Osteocyte (in vitro differentiated cells): ENCODE measurements at regions not wholly inside any gene's neighbourhood (a gene's known extent, or its start where the extent isn't known, plus 50 kb on each side); places are given as distances from the start of the nearest gene placed in this dataset.

Experiments used
- DNase-seq: peaks from one replicate; pipeline ENCODE4 v3.0.0; 2021; ENCODE audit warnings: mixed read lengths; ENCODE audit not compliant: unreplicated experiment; ENCODE audit errors: extremely low spot score
- H3K27ac Mint-ChIP-seq: one replicate; pipeline ENCODE4 v1.8.0; 2021; ENCODE audit warnings: mild to moderate bottlenecking, mixed read lengths; ENCODE audit not compliant: unreplicated experiment
- H3K27me3 Mint-ChIP-seq: one replicate; pipeline ENCODE4 v1.8.0; 2021; ENCODE audit warnings: mixed read lengths; ENCODE audit not compliant: unreplicated experiment
- H3K36me3 Mint-ChIP-seq: one replicate; pipeline ENCODE4 v1.8.0; 2021; ENCODE audit warnings: mixed read lengths; ENCODE audit not compliant: unreplicated experiment
- H3K4me1 Mint-ChIP-seq: one replicate; pipeline ENCODE4 v1.8.0; 2021; ENCODE audit warnings: mixed read lengths; ENCODE audit not compliant: unreplicated experiment
- H3K4me3 Mint-ChIP-seq: one replicate; pipeline ENCODE4 v1.8.0; 2021; ENCODE audit warnings: mild to moderate bottlenecking, moderate library complexity, mixed read lengths; ENCODE audit not compliant: unreplicated experiment
- H3K9me3 Mint-ChIP-seq: one replicate; pipeline ENCODE4 v1.8.0; 2021; ENCODE audit warnings: mixed read lengths; ENCODE audit not compliant: unreplicated experiment
- CTCF ChIP-seq: fragments of 200-600 bp; sonication (generic); IDR thresholded peaks from 2 replicates; pipeline ENCODE4 v1.5.0; 2021; ENCODE audit warnings: antibody characterized with exemption, mild to moderate bottlenecking, moderate library complexity

GRCh38 chr13:95434111-95434510 lies 118.4 kb upstream of the CLDN10 start:
- peaks cover 8% of the 10 kb centered on the region for H3K27me3 Mint-ChIP-seq
- H3K4me1 Mint-ChIP-seq = no peaks in the 10 kb centered on the region
- no peak for TF ChIP-seq CTCF
- no peak overlapping the region for H3K4me3 Mint-ChIP-seq
- DNase-seq = no peak
- H3K9me3 Mint-ChIP-seq = no peaks in the 10 kb centered on the region
- no peaks in the 10 kb centered on the region for H3K36me3 Mint-ChIP-seq
- no peak overlapping the region for H3K27ac Mint-ChIP-seq

DNA sequence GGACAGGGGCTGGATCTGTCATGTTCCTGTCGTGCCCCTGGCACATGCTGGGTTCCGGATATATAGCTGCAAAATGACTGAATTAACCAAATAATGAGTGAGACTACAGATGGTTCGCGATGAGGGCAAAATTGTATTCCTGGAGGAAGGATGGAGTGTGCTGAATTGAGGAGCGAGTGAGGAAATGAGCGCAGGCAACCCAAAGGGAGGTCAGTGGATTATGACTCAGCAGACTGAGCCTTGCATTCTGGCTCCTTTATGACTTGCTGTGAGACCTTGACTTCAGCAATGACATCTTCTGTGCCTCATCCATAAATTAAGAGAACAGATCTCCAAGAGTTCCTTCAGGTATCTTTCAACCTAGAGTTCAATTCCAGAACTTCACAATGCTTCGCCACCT lies 115.0 kb upstream of the CLDN10 start:
- Mint-ChIP-seq H3K4me3 (no peak overlapping the region), H3K27me3 (peaks cover 3% of the 10 kb centered on the region), H3K27ac (no peak overlapping the region), H3K9me3 (no peaks in the 10 kb centered on the region), H3K36me3 (no peaks in the 10 kb centered on the region), H3K4me1 (no peaks in the 10 kb centered on the region)
- TF ChIP-seq CTCF = no peak
- no peak for DNase-seq

DNA sequence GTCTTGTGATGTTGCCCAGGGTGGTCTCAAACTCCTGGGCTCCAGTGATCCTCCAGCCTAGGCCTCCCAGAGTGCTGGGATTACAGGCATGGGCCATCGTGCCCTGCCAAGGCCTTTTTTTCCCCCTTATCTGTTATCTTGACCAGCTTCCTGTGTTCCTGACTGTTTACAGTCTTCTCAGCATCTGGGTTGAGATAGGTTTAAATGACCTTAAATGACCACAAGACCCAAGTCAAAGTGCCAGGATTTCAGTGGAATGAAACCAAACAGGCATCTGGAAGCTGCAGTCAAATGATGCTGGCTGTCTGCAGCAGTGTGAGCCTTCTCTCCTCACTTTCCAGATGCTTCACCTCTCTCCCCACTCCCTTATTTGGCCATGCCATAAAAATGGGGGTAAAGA lies 114.2 kb upstream of the CLDN10 start:
- H3K4me3 Mint-ChIP-seq = no peak overlapping the region

DNA sequence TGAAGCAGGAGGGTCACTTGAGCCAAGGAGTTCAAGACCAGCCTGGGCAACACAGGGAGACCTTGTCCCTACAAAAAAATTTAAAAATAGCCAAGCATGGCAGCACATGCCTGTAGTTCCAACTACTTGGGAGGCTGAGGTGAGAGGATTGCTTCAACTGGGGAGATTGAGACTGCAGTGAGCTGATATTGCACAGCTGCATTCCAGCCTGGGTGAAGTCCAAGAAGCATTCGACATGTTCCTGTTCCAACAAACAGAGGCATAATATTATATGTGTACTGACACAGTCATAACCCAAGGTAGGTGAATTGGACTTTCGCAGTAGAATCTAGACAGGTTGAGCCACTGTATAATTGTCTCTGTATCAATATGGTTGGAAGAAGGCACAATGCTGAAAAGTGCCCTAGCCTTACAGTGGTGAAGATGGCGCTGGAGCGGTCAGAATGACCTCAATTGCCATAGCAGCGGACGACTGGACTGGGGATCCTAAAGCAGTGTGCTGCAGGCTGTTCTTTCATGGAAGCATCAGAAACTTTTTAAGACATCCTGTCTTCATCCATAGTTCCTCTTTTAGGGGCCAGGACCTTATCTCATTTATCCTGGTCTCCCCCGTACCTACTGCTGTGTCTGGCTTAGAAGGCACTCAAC lies 112.0 kb upstream of the CLDN10 start:
- Mint-ChIP-seq H3K4me1 (no peaks in the 10 kb centered on the region), H3K9me3 (no peaks in the 10 kb centered on the region), H3K27me3 (peaks cover 15% of the 10 kb centered on the region), H3K36me3 (no peaks in the 10 kb centered on the region), H3K27ac (no peak overlapping the region), H3K4me3 (no peak overlapping the region)
- TF ChIP-seq CTCF = no peak
- no peak for DNase-seq

More for the DNA sequence above, 114.2 kb upstream of the CLDN10 start:
- peaks cover 7% of the 10 kb centered on the region for H3K27me3 Mint-ChIP-seq
- no peaks in the 10 kb centered on the region for H3K9me3 Mint-ChIP-seq
- no peaks in the 10 kb centered on the region for H3K36me3 Mint-ChIP-seq
- H3K27ac Mint-ChIP-seq = no peak overlapping the region
- no peaks in the 10 kb centered on the region for H3K4me1 Mint-ChIP-seq
- DNase-seq = no peak
- no peak for TF ChIP-seq CTCF

GRCh38 chr13:95441326-95441725 lies 111.2 kb upstream of the CLDN10 start:
- no peaks in the 10 kb centered on the region for H3K4me1 Mint-ChIP-seq
- no peaks in the 10 kb centered on the region for H3K9me3 Mint-ChIP-seq
- H3K36me3 Mint-ChIP-seq = no peaks in the 10 kb centered on the region
- no peak overlapping the region for H3K4me3 Mint-ChIP-seq
- no peak for DNase-seq
- no peak overlapping the region for H3K27ac Mint-ChIP-seq
- no peak for TF ChIP-seq CTCF
- peaks cover 17% of the 10 kb centered on the region for H3K27me3 Mint-ChIP-seq
